Astrocyte (in vitro differentiated cells and primary cell): ENCODE measurements at regions not wholly inside any gene's neighbourhood (a gene's known extent, or its start where the extent isn't known, plus 50 kb on each side); places are given as distances from the start of the nearest gene placed in this dataset.

Experiments used
- EZH2 ChIP-seq: IDR thresholded peaks from 2 replicates; pipeline ENCODE4 v1.6.1; 2012; ENCODE audit warnings: mild to moderate bottlenecking, low read length, inconsistent platforms; ENCODE audit not compliant: insufficient read depth
- TF ChIP-seq, protein P1 (sequence below): IDR thresholded peaks from 2 replicates; pipeline ENCODE4 v1.5.1; 2011; ENCODE audit warnings: low read depth, mild to moderate bottlenecking, inconsistent platforms, low read length, moderate library complexity; ENCODE audit not compliant: insufficient read depth

DNA sequence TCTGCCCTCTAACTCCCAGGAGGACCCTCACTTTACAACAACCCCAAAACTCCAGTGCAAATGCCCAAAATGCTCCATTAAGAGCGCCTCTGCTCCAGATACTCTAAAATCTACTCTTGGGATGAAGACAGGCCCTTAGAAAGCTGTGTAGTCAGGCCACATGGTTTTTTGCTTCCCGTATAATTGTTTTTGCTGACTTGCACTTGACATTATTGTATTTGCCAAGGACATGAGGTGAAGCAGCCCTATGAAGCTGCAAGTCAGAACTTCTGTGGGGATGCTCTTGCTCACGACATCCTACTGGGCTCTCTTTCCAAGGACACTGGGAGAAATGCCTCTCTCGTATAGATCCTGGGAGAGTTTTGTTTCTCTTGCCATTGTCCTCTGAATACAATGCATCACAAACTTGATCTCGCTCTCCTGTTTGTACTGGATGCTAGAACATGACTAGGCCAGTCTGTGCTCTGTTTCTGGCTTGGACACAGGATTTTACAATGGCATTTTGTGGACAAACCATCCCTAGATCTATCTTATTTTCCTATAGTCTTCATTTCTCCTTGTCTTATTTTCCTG lies 177.2 kb upstream of the DTNBP1 start:
- TF ChIP-seq, protein P1, sequence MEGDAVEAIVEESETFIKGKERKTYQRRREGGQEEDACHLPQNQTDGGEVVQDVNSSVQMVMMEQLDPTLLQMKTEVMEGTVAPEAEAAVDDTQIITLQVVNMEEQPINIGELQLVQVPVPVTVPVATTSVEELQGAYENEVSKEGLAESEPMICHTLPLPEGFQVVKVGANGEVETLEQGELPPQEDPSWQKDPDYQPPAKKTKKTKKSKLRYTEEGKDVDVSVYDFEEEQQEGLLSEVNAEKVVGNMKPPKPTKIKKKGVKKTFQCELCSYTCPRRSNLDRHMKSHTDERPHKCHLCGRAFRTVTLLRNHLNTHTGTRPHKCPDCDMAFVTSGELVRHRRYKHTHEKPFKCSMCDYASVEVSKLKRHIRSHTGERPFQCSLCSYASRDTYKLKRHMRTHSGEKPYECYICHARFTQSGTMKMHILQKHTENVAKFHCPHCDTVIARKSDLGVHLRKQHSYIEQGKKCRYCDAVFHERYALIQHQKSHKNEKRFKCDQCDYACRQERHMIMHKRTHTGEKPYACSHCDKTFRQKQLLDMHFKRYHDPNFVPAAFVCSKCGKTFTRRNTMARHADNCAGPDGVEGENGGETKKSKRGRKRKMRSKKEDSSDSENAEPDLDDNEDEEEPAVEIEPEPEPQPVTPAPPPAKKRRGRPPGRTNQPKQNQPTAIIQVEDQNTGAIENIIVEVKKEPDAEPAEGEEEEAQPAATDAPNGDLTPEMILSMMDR, result no peak
- TF ChIP-seq EZH2, result no peak
